ENCODE measurements at regions not wholly inside any gene's neighbourhood (a gene's known extent, or its start where the extent isn't known, plus 50 kb on each side); places are given as distances from the start of the nearest gene placed in this dataset.
"Not testable (repeated sequence)": the region's sequence is repeated elsewhere in the genome, so short reads cannot be mapped to it uniquely, and the experiment has no call there.

DNA sequence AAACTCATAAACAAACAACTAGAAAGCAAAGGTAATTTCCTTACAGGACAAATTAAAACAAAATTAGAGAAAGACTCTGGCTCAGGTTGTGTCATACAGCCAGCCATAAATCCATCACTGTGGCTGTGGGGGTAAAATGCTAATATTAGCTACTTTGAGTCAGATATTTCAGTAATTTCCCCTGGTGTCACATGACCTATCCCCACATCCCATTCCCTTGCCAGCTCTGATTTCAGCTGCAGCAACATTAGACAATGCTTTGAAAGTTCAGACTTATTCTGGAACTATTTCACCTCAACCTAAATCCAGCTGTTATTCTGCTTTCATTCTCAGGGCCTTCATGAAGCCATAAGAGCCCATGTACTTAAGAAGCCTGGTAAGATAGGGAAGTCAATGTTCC lies 55.3 kb downstream of the RPL10L start:
- no peak for DNase-seq

DNA sequence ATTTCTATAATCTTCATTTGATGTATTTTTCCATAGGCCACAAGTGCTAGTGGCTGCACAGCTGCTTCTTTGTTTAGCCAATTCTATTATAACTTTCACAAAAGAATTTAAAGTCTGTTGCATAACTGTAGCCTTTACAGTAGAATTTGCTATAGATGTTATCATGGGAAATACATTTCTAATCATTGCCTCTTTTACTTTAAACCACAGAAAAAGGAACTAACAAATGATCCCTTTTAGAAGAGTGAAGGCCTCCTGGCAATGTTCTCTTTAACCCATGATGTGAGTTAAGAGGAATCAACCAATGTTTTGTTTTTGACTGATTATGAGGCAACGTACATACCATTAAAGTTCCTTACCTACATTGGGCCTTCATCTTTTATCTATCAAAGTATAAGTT lies 68.8 kb downstream of the RPL10L start:
- DNase-seq, result no peak

DNA sequence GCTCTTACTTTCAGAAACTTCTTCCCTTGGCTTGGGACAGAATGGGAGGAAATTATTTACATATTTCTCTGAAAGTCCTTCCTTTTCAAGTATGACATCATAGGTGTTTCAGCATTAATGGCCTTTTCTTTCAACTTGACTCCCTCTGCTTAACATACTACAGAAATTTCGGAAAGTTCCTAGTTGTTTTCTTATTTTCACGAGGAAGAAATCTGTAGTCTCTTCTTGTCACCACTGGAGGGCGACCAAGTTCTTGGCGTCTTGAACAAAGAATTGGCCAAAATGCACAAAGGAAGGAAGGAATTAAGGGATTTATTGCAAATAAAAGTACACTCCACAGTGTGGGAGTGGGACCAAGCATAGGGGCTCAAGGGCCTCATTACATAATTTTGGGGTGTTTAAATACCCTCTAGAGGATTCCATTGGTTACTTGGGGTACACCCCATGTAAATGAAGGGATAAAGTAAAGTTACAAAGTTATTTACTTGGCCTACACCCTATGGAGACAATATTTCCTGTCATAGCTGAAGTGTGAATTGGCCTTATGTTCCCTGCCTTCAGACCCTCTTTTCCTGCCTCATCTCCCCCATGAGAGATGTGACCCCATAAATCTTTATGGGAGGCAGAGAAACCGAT lies 70.4 kb downstream of the RPL10L start:
- DNase-seq, result no peak

DNA sequence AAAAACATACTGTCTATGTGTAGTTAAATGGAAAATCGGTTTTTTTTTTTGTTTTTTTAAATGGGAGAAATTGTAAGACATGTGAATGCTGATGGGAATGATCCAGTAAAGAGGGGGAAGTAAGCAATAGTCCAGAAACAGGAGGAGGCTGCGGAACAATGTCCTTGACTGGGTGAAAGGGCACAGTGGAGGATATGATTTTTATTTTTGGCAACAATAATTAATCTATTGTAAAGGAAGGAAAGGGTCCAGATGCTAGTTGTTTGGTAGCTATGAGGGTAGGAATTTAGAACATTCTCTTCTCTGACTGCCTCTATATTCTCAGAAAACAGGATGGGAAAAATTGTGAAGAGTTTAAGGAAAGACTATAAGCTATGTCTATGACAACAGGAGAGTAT lies 76.6 kb downstream of the RPL10L start:
- DNase-seq, result no peak

DNA sequence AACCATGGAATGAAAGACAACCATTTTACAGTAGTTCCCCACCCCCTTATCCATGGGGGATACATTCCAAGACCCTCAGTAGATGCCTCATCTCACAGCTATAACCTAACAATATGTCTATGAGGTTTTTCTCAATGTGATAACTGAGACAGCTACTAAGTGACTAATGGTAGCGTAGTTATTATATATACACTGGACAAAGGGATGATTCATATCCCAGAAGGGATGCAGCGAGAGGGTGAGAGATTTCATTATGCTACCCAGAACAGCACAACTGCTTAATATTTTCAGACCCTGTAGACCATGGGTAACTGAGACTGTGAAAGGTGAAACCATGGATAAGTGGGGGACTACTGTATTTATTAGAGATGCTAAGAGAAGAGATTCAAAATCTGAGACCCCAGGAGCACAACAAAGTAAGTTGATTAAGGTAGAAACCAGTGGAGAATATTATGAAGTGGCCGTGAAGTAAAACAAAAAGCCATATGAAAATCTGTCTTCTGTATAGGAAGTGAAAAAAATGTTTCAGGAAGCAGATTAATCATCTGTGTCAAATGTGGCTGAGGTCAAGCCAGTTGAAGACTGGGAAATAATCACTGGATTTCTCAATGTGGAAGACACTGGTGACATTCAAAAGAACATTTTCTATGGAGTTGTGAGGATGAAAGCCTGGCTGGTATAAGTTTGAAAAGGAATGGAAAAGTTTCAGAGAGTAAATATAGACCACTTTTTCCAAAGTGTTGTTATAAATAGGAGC lies 77.2 kb downstream of the RPL10L start:
- DNase-seq, result no peak

DNA sequence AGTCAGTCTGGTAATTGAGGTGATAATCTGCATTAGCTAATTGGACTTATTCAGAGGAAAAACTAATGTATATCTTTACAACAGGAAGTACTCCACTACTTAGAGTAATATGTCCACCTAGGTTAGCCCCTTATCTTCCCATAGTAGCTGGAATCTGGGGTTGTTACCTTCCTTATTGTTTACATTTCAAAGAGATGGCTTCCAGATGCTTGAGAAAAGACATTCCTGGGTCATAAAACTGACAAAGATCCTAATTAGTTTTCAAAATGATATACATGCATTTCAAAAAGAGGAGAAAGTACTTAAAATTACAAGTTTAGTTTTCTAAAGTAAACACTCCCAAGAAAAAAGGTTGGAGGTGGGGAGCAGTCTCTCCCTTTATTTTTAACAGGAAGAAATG lies 78.1 kb downstream of the RPL10L start:
- DNase-seq, result no peak

DNA sequence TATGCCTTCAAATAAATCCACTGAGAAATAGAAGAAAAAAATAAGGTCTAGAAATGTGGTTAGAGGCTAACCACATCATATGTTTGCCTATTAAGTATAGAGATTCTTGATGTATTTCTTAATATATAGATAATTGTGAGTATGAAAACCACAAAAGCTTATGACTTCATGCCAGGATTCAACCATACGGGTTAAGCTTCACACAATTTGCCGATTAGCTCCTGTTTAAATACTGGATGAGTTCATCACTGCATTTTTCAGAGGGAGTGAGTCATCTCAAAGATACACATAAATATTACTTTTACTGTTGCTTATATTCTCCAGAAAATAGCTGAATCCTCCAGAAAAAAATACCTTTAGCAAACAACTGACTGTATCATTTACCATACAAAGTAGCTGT lies 79.6 kb downstream of the RPL10L start:
- no peak for DNase-seq

DNA sequence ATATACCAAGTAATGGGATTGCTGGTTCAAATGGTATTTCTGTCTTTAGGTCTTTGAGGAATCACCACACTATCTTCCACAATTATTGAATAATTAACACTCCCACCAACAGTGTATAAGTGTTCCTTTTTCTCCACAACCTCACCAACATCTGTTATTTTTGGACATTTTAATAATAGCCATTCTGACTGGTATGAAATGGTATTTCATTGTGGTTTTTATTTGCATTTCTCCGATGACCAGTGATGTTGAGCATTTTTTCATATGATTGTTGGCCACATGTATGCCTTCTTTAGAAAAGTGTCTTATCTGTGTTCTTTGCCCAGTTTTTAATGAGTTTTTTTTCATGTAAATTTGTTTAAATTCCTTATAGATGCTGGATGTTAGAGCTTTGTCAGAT lies 83.4 kb downstream of the RPL10L start:
- DNase-seq, result not testable (repeated sequence)

DNA sequence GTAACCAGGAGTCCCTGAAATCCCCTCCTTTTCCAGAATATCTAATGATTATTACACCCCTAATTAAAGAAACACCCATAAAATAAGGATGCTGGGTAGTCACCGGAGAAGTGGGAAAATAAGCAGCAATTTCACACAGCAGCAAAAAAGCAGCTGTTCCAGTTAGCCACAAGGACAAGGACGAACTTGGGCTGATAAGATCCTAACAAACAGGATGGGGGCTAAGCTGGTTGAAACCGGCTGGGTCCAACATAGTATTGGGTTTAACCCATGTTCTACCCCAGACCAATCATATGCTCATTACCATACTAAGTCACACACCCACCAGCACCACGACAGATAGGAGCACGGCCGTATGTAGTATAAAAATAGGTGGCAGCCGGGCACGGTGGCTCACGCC lies 100.7 kb downstream of the RPL10L start:
- no peak for DNase-seq

DNA sequence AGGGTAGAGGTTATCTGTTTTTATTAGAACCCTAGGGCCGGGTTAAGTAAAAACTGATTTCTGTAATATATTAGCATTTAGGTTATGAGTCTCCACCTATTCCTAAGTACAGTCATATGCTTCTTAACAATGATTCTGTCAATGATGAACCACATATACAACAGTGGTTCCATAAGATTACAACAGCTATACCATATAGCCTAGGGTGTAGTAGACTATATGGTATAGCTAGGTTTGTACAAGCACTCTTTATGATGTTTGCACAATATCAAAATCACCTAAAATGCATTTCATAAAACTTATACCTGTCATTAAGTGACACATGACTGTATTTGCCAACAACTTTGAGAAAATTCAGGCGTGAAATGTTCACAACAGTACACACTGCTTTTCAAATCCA lies 110.6 kb downstream of the RPL10L start:
- no peak for DNase-seq

DNA sequence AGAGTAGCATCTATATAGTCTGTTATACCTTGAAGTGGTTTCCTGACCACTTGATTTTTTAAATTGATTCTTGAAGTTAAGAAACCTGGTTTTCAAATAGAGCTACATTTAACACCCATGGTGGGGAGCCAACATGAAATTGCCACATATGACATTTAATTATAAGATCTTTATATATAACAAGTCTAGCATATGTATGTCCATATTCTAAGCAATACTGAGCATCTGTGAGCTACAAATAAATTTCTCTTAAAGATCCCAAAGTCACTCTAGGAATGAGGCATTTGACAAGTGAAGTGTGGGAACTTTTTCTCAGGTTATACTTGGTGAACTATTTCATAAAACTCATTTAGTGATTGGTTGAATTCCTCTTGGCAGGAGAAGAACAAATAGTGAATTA lies 132.5 kb downstream of the RPL10L start:
- no peak for DNase-seq

DNA sequence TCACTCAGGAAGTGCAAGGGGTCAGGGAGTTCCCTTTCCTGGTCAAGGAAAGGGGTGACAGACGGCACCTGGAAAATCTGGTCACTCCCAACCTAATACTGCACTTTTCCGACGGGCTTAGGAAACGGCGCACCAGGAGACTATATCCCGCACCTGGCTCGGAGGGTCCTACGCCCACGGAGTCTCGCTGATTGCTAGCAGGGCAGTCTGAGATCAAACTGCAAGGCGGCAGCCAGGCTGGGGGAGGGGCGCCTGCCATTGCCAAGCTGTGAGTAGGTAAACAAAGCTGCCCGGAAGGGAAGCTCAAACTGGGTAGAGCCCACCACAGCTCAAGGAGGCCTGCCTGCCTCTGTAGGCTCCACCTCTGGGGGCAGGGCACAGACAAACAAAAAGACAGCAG lies 142.8 kb downstream of the RPL10L start:
- not testable (repeated sequence) for DNase-seq

DNA sequence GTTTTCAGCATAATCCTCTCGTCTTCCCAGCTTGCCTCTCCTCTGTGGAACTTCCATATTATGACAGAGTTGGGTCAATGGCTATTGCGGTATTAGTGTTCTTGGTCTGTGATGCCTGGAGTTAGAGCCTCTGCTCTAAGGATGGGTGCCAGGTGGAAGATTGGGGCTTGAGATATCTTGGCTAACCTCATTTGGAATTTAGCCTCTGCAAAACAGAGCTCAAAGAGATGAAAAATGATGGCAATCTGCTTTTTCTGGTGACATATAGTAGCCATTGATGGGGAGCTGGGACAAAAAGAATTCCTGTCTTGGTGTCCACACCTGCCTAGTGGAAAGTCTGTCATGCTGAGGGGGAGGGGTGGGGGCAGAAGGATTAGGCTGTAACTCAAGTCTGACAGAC lies 152.1 kb downstream of the RPL10L start:
- DNase-seq, result no peak

DNA sequence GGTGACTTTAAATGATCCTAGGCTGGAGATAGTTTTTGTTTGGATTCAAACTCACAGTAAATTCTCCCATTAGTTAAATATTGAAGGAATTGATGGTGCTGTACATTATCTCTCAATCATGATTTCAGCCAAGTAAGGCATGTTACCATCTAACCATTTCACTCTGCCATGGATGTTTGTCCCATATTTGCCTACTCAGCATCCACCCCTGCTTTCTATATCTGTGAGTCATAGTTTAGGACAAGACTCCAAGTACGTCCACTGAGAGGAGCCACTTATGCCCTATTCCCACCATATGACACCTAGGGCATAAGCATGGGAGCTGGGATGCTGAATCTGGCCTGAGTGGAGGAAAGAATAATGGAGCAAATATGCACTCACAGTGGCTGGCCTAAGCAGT lies 155.2 kb downstream of the RPL10L start:
- no peak for DNase-seq

DNA sequence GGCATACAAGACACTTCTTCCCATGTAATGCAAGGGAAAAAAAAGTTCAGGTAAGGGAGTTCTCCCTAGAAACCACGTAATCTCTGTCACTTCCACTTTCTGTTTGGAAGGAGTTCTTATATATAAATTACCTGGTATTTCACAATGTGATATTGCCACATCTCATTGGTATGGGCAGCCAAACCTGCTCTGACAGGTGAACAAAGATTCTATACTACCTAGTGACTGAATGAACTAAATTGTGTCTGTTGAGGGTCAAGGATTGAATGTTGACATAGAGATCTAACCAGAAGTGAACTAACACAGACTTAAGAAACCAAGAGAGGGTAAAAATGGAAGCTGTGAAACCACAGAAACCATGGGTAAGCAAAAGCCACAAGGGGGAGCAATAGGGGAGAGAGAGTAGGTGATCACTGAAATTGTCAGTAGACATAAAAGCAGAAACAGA lies 161.3 kb downstream of the RPL10L start:
- DNase-seq, result no peak

DNA sequence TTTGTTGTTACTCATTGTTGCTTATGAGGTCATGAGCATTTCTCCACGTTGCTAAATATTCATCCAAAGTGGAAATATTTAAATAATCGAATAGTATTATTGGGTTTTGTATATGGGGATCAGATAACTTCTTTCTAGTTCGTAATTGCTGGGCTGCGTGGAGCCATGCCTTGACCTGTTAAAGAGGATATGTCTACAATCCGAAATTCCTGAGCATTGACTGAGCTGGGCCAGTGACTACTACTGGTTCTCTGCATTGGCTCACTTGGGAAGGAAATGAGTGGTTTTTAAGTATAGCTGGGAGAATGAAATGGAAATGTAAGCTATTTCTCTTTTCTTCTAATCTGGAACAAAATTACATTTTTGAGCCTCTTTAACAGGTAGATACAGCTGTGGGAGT lies 163.2 kb downstream of the RPL10L start:
- no peak for DNase-seq

DNA sequence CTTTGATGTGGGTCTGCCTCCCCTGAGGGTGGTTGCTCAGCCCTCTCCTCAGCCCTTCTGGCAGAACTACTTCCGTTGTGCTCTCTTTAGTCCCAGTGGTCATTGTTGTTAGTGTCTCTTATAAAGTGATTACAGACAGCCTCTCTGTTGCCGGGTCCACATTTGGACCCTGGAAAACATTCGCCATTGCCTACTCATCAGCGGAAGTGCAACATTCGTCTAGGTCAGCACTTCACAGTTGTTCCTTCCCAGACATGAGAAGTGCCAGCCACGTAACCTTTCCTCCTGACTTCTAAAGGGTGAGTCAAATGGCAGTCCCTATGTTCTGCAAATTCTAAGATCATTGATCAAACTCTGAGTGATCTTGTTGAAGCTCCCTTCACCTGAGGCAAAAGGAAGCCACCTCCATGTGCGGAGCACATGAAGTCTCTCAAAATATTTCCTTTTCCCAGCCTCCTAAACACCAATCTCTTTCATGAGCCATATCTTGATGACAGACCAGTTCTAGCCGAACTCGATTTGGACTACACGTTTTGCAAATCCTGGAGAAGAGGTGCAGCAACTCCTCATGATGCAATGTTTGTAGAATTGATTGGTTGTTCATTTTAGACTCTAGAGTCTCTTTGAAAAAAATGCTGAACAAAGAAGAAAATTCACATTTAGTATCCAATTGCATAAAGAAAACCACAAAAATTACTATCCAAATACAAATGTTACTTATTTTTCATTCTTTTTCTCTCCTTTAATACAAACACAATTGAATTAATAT lies 163.8 kb downstream of the RPL10L start:
- DNase-seq, result no peak

DNA sequence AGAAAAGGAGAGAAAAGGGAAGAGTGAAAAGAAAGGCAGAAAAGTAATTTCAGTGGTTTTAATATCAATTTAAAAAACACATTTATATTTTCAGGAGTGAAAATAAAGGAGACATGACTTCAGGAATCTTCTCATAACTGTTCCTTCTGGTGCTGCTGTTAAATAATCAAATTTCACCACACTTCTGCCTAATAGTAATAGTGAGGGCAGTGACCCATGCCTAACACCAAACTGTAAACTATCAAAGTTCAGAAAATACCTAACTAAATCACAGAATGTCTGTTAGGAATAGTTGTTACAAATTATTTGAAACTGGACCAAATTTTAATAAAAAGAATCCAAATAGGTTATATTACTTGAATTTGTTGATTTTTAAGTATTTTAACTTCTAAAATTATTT lies 169.4 kb downstream of the RPL10L start:
- DNase-seq, result no peak

DNA sequence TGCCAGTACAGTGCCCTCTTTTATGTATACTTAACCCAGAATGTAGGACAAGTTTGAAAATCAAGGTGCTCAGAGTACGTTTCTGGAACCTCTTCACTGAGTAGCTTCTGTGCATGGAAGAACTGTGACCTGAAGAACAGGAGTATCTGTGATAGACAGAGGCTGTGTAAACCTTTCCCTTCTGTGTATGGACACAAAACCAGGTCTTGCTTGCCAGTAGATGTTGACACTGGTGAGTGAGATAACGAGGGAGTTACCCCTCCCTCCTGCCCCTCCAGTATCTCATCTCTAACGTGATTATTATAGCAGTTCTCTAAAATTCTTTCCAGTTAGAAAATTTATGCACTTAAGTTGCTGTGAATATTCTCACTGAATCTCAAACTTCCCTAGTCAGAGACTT lies 170.8 kb downstream of the RPL10L start:
- DNase-seq, result no peak

DNA sequence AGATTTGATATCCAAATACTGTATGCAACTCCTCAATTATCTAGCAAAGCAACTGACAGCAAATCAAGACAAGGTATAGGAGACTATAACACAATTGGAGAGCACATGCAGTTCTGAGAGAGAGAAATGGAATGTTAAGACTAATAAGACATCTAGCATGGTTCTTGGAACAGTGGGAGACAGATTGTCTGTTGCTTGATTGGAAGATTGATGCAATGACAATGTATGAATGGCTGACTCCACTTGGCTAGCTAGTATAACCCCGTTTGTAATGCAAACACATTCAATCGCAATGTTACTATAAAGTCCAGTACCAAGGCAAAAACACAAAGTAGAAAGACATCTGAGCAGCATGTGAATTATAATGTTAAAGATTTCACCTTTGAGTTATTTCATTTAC lies 179.3 kb downstream of the RPL10L start:
- DNase-seq, result no peak

DNA sequence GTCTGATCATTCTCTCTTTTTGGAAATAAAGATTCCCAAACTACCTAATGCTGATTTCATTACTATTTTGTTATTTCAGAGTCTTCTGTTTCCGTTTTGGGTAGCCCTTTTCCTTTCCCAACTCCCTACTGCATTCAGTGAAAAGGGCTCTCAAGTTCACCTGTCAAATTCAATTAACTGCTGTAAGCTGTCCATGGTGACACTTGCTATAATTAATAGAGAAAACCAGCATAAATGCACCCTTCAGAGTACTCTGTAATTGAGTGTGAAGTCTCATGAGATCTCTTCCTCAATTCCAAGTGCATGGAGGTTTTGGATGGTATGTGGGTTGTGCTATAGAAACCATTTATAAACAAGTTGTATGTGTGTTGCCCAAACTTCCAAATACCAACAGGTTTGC lies 187.2 kb downstream of the RPL10L start:
- no peak for DNase-seq

DNA sequence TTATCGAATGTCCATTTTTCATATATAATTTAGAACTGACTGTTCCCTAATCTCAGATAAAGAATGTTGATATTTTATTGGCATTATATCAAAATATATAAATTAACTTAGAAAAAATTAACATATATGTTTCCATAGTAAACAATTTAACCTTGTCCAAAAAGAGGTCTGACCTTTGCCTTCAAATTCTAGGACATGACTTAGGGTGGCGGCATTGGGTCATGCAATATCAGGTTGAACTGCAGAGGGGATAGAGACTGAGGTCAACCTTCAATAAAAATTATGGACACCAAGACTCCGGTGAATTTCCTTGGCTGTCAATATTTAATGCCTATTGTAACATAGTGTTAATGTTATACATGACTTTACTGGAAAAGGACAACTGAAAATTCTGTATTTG lies 199.8 kb downstream of the RPL10L start:
- no peak for DNase-seq

DNA sequence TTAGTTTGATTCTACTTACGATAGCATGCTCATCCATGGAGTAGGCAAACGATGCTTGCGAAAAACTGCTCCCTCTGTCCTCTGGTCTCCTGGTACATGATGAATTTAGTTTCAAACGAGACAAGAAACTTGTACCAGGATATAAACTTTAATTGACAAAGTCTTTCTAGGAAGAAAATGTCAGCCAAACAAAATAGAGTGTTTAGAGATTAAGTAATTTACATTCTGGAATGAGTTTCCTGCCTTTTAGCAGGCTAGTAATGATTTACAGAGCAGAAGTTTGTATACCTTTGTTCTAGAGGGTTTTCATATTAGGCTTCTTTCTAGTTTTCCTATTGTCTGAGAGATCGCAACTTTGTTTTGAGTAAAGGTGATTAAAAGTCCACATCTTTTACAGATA lies 206.9 kb downstream of the RPL10L start:
- DNase-seq, result no peak

DNA sequence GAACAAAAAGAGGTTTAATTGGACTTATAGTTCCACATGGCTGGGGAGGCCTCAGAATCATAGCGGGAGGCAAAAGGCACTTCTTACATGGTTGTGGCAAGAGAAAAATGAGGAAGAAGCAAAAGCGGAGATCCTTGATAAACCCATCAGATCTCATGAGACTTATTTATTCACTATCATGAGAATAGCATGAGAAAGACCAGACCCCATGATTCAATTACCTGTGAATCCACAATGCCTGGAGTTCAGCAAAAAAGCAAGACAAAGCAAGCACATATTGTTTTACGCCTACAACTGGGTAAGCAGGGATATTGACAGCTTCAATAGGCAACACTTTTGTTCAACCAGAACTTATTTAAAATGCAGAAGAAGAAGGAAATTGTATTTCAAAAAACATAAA lies 218.2 kb downstream of the RPL10L start:
- DNase-seq, result no peak

All from NCI-H187 treated with DMSO at 0.1 percent for 48 hours (cell line).